ENCODE measurements at regions not wholly inside any gene's neighbourhood (a gene's known extent, or its start where the extent isn't known, plus 50 kb on each side); places are given as distances from the start of the nearest gene placed in this dataset.
"Not testable (repeated sequence)": the region's sequence is repeated elsewhere in the genome, so short reads cannot be mapped to it uniquely, and the experiment has no call there.

DNA sequence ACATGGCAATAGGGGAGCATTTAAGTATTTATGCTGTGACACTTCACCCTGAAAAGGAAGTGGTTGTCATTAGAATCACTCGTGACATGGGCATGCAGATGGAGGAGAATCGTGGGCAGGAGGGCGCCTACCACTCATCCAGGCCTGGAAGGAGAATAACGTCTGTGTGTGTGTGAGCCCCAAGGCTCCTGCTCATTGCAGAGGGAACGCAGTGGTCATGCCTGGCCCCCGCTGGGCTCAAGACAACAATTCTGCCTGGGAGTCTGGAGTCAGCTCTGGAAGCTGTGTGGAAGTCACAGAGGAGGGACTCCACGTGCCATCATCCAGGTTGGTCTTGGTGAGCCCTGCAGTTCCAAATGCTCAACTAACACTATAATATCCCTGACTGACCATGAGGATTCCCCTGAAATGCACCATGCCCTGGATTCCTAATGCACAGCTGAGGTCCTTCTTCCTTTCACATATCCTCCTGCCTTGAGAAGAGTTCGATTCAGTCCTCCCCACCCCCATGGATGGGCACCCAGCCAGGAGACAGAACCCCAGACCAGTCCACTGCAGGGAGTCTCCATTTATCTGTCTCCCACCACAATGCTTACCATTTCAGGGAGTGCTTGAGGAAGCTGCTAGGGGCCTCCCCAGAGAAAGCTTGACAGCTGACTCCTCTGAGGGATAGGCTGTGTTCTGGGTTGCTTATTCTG is 446.9 kb upstream of the B3GAT1 start:
- ATAC-seq (replicated peaks), result no peak
- Mint-ChIP-seq H3K9me3 (no peaks in the 10 kb centered on the region), H3K36me3 (ENCODE audit: low read depth) (no peaks in the 10 kb centered on the region), H3K4me1 (no peaks in the 10 kb centered on the region), H3K4me3 (no peak overlapping the region), H3K27ac (no peak overlapping the region), H3K27me3 (peaks cover 22% of the 10 kb centered on the region)

- Mint-ChIP-seq H3K4me3 (no peak overlapping the region), H3K27me3 (peaks cover 35% of the 10 kb centered on the region), H3K27ac (no peak overlapping the region), H3K9me3 (no peaks in the 10 kb centered on the region), H3K4me1 (no peaks in the 10 kb centered on the region), H3K36me3 (ENCODE audit: low read depth) (no peaks in the 10 kb centered on the region)
- no peak for ATAC-seq (replicated peaks)
Observed at GRCh38 chr11:134857035-134857434, 445.0 kb upstream of the B3GAT1 start.

DNA sequence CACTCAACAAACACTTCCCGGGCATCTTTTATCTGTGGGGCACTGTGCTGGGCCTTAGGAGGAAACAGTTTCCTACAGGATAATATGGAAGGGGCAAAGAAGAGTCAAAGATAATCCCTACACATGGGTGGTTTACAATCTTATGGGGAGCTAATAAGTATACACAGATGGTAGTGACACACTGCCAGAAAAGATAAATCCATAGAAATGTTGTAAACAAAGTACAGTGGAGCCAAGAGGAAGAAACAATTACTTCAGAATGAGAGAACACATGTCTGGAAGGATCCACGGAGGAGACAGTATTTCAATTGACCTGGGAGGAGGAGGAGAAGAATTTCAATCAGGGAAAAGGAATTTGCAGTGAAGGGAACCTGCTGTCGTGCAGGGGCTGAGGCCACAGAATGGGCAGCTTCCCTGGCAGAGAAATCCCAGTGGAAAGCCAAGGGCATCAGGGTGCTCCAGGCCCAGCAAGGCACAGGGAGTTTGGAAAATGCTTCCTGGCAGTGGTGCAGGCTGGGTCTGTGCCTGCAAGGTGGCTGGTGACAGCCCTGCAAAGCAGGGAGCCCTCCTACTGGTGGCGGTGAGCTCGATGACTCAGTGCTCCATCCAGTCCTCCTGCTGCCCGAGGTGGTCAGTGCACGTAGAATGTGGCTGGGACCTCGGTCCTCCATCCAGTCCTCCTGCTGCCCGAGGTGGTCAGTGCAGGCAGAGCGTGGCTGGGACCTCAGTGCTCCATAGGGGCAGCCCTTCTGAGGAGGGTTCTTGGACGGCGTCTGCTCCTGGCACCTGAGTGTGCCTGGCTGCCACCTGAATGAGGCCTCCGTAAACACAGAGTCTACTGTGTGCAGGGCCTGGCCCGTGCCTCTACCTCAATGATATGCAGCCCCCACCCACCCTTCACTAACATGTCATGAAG is 444.3 kb upstream of the B3GAT1 start:
- no peak overlapping the region for H3K4me3 Mint-ChIP-seq
- no peak for ATAC-seq (replicated peaks)

DNA sequence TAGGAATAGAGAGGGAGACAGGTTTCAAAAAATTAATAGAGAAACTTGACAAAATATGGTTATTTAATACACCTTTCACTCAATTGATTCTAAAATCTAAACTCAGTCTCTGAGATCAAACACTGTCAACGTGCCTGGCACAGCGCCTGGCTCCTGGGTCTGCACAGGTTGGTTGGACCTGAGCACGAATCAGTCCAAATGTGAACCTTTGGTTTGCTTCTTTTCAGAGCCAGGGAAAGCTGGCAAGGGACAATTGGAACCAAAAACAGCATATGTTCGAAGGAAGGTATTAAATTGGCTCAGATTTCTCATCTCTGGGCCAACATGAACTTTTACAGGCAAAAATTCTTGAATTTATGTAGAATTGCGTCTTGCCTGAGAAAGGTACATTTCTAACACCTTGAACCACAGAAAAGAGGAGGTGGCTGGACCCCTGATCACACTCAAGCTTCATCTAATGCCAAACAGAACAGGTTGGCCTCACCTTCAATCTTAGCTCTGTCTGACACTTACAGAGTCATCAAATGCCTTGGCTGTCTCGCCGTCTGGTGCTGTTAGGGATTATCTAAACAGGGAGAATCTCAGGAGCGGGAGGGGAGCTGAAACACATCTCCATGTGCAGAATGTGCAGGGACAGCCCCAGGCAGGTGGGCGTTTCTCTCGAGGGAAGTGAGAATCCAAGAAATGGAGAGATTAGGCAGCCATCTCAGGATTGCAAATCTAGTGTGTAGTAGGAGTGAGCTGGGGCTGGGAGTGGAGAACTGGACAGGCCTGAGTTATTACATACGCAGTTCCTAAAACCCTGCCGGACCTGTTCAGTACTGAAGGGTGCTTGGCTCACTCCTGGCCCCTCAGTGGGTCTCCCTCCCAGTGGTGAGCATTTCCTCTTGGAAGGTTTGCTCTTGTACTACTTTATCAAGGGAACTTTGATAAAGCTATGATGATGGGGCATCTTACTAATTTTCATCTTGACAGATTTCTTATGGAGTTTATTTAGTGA is 442.2 kb upstream of the B3GAT1 start:
- no peak overlapping the region for H3K27ac Mint-ChIP-seq
- no peak for ATAC-seq (replicated peaks)

More for the DNA sequence above, 444.3 kb upstream of the B3GAT1 start:
- H3K27ac Mint-ChIP-seq, result no peak overlapping the region
- H3K9me3 Mint-ChIP-seq, result no peaks in the 10 kb centered on the region
- H3K27me3 Mint-ChIP-seq, result peaks cover 33% of the 10 kb centered on the region
- no peaks in the 10 kb centered on the region for H3K36me3 Mint-ChIP-seq (ENCODE audit: low read depth)
- no peaks in the 10 kb centered on the region for H3K4me1 Mint-ChIP-seq

GRCh38 chr11:134851503-134852224 is 439.6 kb upstream of the B3GAT1 start:
- H3K4me3 Mint-ChIP-seq; H3K9me3 Mint-ChIP-seq; H3K4me1 Mint-ChIP-seq; H3K36me3 Mint-ChIP-seq (ENCODE audit: low read depth); ATAC-seq (replicated peaks); H3K27ac Mint-ChIP-seq: not testable (repeated sequence)
- peaks cover 19% of the 10 kb centered on the region for H3K27me3 Mint-ChIP-seq

More for the DNA sequence above, 442.2 kb upstream of the B3GAT1 start:
- Mint-ChIP-seq H3K27me3 (peaks cover 23% of the 10 kb centered on the region), H3K4me1 (no peaks in the 10 kb centered on the region), H3K9me3 (no peaks in the 10 kb centered on the region), H3K36me3 (ENCODE audit: low read depth) (no peaks in the 10 kb centered on the region), H3K4me3 (no peak overlapping the region)

DNA sequence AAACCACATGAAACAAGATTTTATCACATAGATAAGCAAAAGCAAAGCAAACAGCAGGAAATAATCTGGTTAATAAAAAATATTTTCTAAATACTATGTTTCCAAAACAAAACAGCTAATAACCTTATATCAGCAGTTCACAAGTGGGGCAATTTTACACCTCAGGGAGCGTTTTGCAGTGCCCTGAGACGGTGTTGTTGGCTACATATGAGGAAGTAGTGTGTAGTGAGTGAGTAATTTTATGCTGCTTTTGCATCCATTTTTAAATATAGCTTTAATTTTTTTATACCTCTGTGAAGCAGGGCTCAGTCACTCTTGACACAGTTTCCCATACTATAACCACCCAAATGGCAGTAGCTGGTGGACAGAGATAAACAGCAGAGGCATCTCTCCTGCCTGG is 438.5 kb upstream of the B3GAT1 start:
- no peaks in the 10 kb centered on the region for H3K4me1 Mint-ChIP-seq

DNA sequence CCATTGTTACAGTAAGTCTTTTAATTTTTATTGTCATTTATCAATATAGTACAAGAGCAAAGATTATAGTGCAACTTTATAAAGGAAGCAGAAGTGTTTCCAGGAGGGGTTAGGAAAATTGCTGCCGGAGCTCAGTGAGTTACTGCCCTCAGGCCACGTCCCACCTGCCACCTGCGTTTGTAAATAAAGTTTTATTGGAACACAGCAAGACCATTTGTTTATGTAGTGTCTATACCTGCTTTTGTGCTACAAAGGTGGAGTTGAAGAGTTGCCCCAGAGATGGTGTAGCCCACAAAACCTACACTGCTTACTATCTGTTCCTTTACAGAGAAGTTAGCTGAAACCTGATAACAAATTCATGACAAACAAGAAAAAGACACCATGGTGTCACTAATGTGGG is 437.8 kb upstream of the B3GAT1 start:
- Mint-ChIP-seq H3K9me3 (no peaks in the 10 kb centered on the region), H3K27ac (no peak overlapping the region), H3K27me3 (peaks cover 12% of the 10 kb centered on the region), H3K4me1 (no peaks in the 10 kb centered on the region), H3K4me3 (no peak overlapping the region), H3K36me3 (ENCODE audit: low read depth) (no peaks in the 10 kb centered on the region)
- no peak for ATAC-seq (replicated peaks)

More for the DNA sequence above, 438.5 kb upstream of the B3GAT1 start:
- Mint-ChIP-seq H3K27ac (no peak overlapping the region), H3K27me3 (peaks cover 12% of the 10 kb centered on the region), H3K4me3 (no peak overlapping the region), H3K36me3 (ENCODE audit: low read depth) (no peaks in the 10 kb centered on the region), H3K9me3 (no peaks in the 10 kb centered on the region)
- no peak for ATAC-seq (replicated peaks)

GRCh38 chr11:134847083-134847715 is 435.2 kb upstream of the B3GAT1 start:
- Mint-ChIP-seq H3K4me3 (no peak overlapping the region), H3K9me3 (no peaks in the 10 kb centered on the region), H3K4me1 (no peaks in the 10 kb centered on the region), H3K27me3 (peaks cover 11% of the 10 kb centered on the region), H3K27ac (no peak overlapping the region), H3K36me3 (ENCODE audit: low read depth) (no peaks in the 10 kb centered on the region)
- no peak for ATAC-seq (replicated peaks)

GRCh38 chr11:134846328-134847082 is 434.5 kb upstream of the B3GAT1 start:
- no peak overlapping the region for H3K27ac Mint-ChIP-seq
- no peaks in the 10 kb centered on the region for H3K36me3 Mint-ChIP-seq (ENCODE audit: low read depth)
- no peak for ATAC-seq (replicated peaks)
- H3K27me3 Mint-ChIP-seq, result peaks cover 14% of the 10 kb centered on the region
- no peaks in the 10 kb centered on the region for H3K4me1 Mint-ChIP-seq
- H3K4me3 Mint-ChIP-seq, result no peak overlapping the region
- H3K9me3 Mint-ChIP-seq, result no peaks in the 10 kb centered on the region

GRCh38 chr11:134845474-134846327 is 433.7 kb upstream of the B3GAT1 start:
- Mint-ChIP-seq H3K9me3 (no peaks in the 10 kb centered on the region), H3K27ac (no peak overlapping the region), H3K27me3 (peaks cover 21% of the 10 kb centered on the region), H3K4me1 (no peaks in the 10 kb centered on the region), H3K4me3 (no peak overlapping the region), H3K36me3 (ENCODE audit: low read depth) (no peaks in the 10 kb centered on the region)
- no peak for ATAC-seq (replicated peaks)

DNA sequence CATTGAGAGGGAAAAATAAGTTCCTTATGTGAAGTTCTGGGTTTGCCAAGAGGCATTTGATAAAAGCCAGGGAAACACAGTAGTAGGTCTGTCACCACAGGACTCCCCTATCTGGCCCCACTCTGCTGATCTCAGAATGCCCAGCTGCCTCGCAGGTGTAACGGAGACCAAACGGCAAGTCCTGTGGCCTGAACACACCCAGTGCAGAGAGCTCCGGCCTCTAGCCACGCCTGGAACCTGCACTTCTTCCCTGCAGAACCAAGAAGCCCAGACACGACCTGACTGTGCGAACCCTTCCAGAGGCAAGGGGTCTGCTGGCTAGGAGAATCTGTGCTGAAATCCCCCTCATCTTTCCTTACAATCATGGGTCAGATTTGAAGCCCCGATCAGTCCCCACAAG is 432.8 kb upstream of the B3GAT1 start:
- Mint-ChIP-seq H3K9me3 (no peaks in the 10 kb centered on the region), H3K4me1 (no peaks in the 10 kb centered on the region), H3K4me3 (no peak overlapping the region), H3K27me3 (peaks cover 29% of the 10 kb centered on the region), H3K36me3 (ENCODE audit: low read depth) (no peaks in the 10 kb centered on the region), H3K27ac (no peak overlapping the region)
- ATAC-seq (replicated peaks), result no peak

DNA sequence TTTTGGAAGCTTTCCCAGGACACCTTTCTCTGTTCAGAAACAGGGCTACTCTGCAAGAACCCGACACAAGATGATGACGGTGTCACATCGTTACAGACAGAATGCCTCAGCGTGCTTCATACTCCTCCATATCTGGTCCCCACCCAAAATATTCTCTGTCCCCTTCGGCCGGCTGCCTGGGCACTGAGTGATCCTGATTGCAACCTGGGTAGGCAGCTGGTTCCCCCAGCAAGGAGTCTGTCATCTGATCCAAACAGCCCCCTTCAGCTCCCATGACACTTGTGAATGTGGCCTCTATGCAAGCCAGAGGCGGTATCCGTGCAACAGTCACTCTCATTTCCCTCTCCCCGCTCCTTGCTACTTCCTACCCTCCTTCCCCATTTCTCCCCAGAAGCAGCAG is 431.7 kb upstream of the B3GAT1 start:
- Mint-ChIP-seq H3K27me3 (peaks cover 31% of the 10 kb centered on the region), H3K4me1 (no peaks in the 10 kb centered on the region), H3K9me3 (no peaks in the 10 kb centered on the region), H3K4me3 (no peak overlapping the region), H3K36me3 (ENCODE audit: low read depth) (no peaks in the 10 kb centered on the region), H3K27ac (no peak overlapping the region)
- ATAC-seq (replicated peaks), result no peak
